ENCODE measurements at regions not wholly inside any gene's neighbourhood (a gene's known extent, or its start where the extent isn't known, plus 50 kb on each side); places are given as distances from the start of the nearest gene placed in this dataset.

GRCh38 chrX:140916872-140917271 lies 85.5 kb upstream of the SPANXB1 start:
- no peak for TF ChIP-seq POLR2AphosphoS5 (IDR thresholded peaks at IDR 0.05)
- TF ChIP-seq CTCF (IDR thresholded peaks at IDR 0.05) = no peak

Data from esophagus muscularis mucosa (tissue), 3 donors.